Prostate gland (tissue), 2 donors: ENCODE measurements at regions not wholly inside any gene's neighbourhood (a gene's known extent, or its start where the extent isn't known, plus 50 kb on each side); places are given as distances from the start of the nearest gene placed in this dataset.

ENCODE experiments used
- DNase-seq: peaks from one replicate; pipeline ENCODE4 v3.0.0-alpha.2; 2019; ENCODE audit warnings: low spot score
- H3K27ac ChIP-seq, 2 donors: fragments of 200-600 bp; sonication (generic); 2 replicates each; pipeline ENCODE4 v1.5.1; 2017 to 2019
- H3K27me3 ChIP-seq: fragments of 200-600 bp; sonication (generic); replicated peaks from 2 replicates; pipeline ENCODE4 v1.5.1; 2019; ENCODE audit not compliant: insufficient read depth
- H3K36me3 ChIP-seq, 2 donors: fragments of 200-600 bp; sonication (generic); 1 replicate in 1 of 2; 2 replicates in 1 of 2; pipeline versions ENCODE4 v1.5.1 to v1.8.1; 2017 to 2019
- H3K4me1 ChIP-seq: fragments of 200-600 bp; sonication (generic); replicated peaks from 2 replicates; pipeline ENCODE4 v1.5.1; 2019
- H3K4me3 ChIP-seq, 2 donors: fragments of 200-600 bp; sonication (generic); 2 replicates each; pipeline ENCODE4 v1.5.1; 2017 to 2019
- H3K9me3 ChIP-seq: fragments of 200-600 bp; sonication (generic); 2 replicates; pipeline ENCODE4 v1.5.1; 2017
- CTCF ChIP-seq, 4 experiments: fragments of 200-600 bp in 2 of 4; fragments of 450-650 bp in 2 of 4; sonication (generic) in 2 of 4; IDR thresholded peaks; 1 replicate in 3 of 4; 2 replicates in 1 of 4; pipeline ENCODE4 v1.5.1; 2016 to 2019; ENCODE audit warnings: antibody characterized with exemption in 4 of 4, mild to moderate bottlenecking in 2 of 4, moderate library complexity in 2 of 4
- POLR2A ChIP-seq: fragments of 450-650 bp; IDR thresholded peaks from one replicate; pipeline ENCODE4 v1.6.1; 2016; ENCODE audit warnings: antibody characterized with exemption, mild to moderate bottlenecking
- POLR2AphosphoS5 ChIP-seq: sonication (generic); formaldehyde crosslinking; IDR thresholded peaks from one replicate; pipeline ENCODE4 v1.6.1; 2017; ENCODE audit warnings: antibody characterized with exemption
- WGBS: methylation state at CpG from one replicate; pipeline ENCODE4 v1.1.5; 2018; 5-methylcytosine and 5-hydroxymethylcytosine counted together
- intact Hi-C: fragments of 100-400 bp; cut with DNase I; formaldehyde crosslinking; loops from one replicate; pipeline ENCODE4 v1.14.2; 2022

- no peak overlapping the region for H3K27ac ChIP-seq
- 98% methylated on average over 2 of the region's 2 CpGs for WGBS
- no peaks in the 10 kb centered on the region for H3K4me1 ChIP-seq
- DNase-seq, result no peak
- no peaks in the 10 kb centered on the region for H3K27me3 ChIP-seq
- no peaks in the 10 kb centered on the region for H3K9me3 ChIP-seq
- intact Hi-C loops, result no loop called here
- no peaks in the 10 kb centered on the region for H3K36me3 ChIP-seq
- no peak for TF ChIP-seq POLR2A
- no peak for TF ChIP-seq POLR2AphosphoS5
- no peak for TF ChIP-seq CTCF (IDR thresholded peaks at IDR 0.05)
- H3K4me3 ChIP-seq, result no peak overlapping the region
Observed at GRCh38 chr7:86931439-86931838, 128.0 kb downstream of the ELAPOR2 start.

GRCh38 chr7:86930554-86931307, 128.7 kb downstream of the ELAPOR2 start:
- intact Hi-C loops, result no loop called here
- no peak for DNase-seq
- Histone ChIP-seq H3K27ac (no peak overlapping the region), H3K27me3 (no peaks in the 10 kb centered on the region), H3K9me3 (no peaks in the 10 kb centered on the region), H3K4me1 (no peaks in the 10 kb centered on the region), H3K4me3 (no peak overlapping the region), H3K36me3 (no peaks in the 10 kb centered on the region)
- TF ChIP-seq CTCF (IDR thresholded peaks at IDR 0.05), result no peak
- no peak for TF ChIP-seq POLR2AphosphoS5
- TF ChIP-seq POLR2A, result no peak
- WGBS, result 87% methylated on average over 5 of the region's 5 CpGs

GRCh38 chr7:86929293-86930109, 130.0 kb downstream of the ELAPOR2 start:
- Histone ChIP-seq H3K36me3 (no peaks in the 10 kb centered on the region), H3K4me1 (no peaks in the 10 kb centered on the region), H3K4me3 (no peak overlapping the region), H3K27ac (no peak overlapping the region), H3K9me3 (no peaks in the 10 kb centered on the region), H3K27me3 (no peaks in the 10 kb centered on the region)
- no peak for DNase-seq
- WGBS, result 72% methylated on average over 4 of the region's 4 CpGs
- TF ChIP-seq POLR2AphosphoS5, result no peak
- TF ChIP-seq POLR2A, result no peak
- no peak for TF ChIP-seq CTCF (IDR thresholded peaks at IDR 0.05)
- intact Hi-C loops, result loop anchor here (5.0 kb wide), 1 partner anchor 308 kb away; no protein-coding TSS in a partner anchor

- DNase-seq, result no peak
- Histone ChIP-seq H3K4me1 (no peaks in the 10 kb centered on the region), H3K36me3 (no peaks in the 10 kb centered on the region), H3K27ac (no peak overlapping the region), H3K27me3 (no peaks in the 10 kb centered on the region), H3K9me3 (no peaks in the 10 kb centered on the region), H3K4me3 (no peak overlapping the region)
- no peak for TF ChIP-seq POLR2A
- TF ChIP-seq CTCF (IDR thresholded peaks at IDR 0.05), result no peak
- TF ChIP-seq POLR2AphosphoS5, result no peak
- intact Hi-C loops, result loop anchor here (5.0 kb wide), 1 partner anchor 309 kb away; no protein-coding TSS in a partner anchor
- WGBS, result 93% methylated on average over 3 of the region's 3 CpGs
Observed at GRCh38 chr7:86928308-86928707, 131.1 kb downstream of the ELAPOR2 start.
